GM18861 (cell line): ENCODE measurements at regions not wholly inside any gene's neighbourhood (a gene's known extent, or its start where the extent isn't known, plus 50 kb on each side); places are given as distances from the start of the nearest gene placed in this dataset.
"Not testable (repeated sequence)": the region's sequence is repeated elsewhere in the genome, so short reads cannot be mapped to it uniquely, and the experiment has no call there.

ENCODE experiments used
- ATAC-seq: cut with Tn5 transposase; IDR thresholded peaks from one replicate; pipeline ENCODE4 v1.9.1; 2021; ENCODE audit not compliant: unreplicated experiment

GRCh38 chr3:113377158-113377557 lies 64.1 kb downstream of the CFAP44 start:
- peak; percentile 45 for ATAC-seq

- ATAC-seq = no peak
Measured at GRCh38 chr3:113374078-113374477, 67.2 kb downstream of the CFAP44 start.

GRCh38 chr3:113366800-113367199 lies 74.5 kb downstream of the CFAP44 start:
- not testable (repeated sequence) for ATAC-seq

- not testable (repeated sequence) for ATAC-seq
Measured at GRCh38 chr3:113355340-113355739, 86.0 kb downstream of the CFAP44 start.

- ATAC-seq = no peak
Measured at GRCh38 chr3:113354307-113354706, 87.0 kb downstream of the CFAP44 start.

GRCh38 chr3:113353678-113354077 lies 87.6 kb downstream of the CFAP44 start:
- ATAC-seq = no peak

GRCh38 chr3:113340785-113341184 lies 100.5 kb downstream of the CFAP44 start:
- ATAC-seq = no peak

- no peak for ATAC-seq
Measured at GRCh38 chr3:113339616-113340244, 101.6 kb downstream of the CFAP44 start.
